Suprapubic skin (tissue), 4 donors: ENCODE measurements at regions not wholly inside any gene's neighbourhood (a gene's known extent, or its start where the extent isn't known, plus 50 kb on each side); places are given as distances from the start of the nearest gene placed in this dataset.

Experiments used
- DNase-seq, 2 donors: peaks; one replicate each; pipeline ENCODE4 v3.0.0-alpha.2; 2019; ENCODE audit warnings: low spot score in 2 of 2
- H3K27ac ChIP-seq: fragments of 200-600 bp; sonication (generic); one replicate; pipeline ENCODE4 v1.5.1; 2019
- H3K27me3 ChIP-seq: fragments of 200-600 bp; sonication (generic); one replicate; pipeline ENCODE4 v1.5.1; 2019
- H3K36me3 ChIP-seq: fragments of 200-600 bp; sonication (generic); one replicate; pipeline ENCODE4 v1.5.1; 2019
- H3K4me1 ChIP-seq: fragments of 200-600 bp; sonication (generic); one replicate; pipeline ENCODE4 v1.5.1; 2019
- H3K4me3 ChIP-seq: fragments of 200-600 bp; sonication (generic); one replicate; pipeline ENCODE4 v1.5.1; 2019; ENCODE audit warnings: mild to moderate bottlenecking
- H3K9me3 ChIP-seq: fragments of 200-600 bp; sonication (generic); one replicate; pipeline ENCODE4 v1.5.1; 2019
- EP300 ChIP-seq: sonication (generic); formaldehyde crosslinking; IDR thresholded peaks from one replicate; pipeline ENCODE4 v1.6.1; 2017; ENCODE audit warnings: antibody characterized with exemption
- POLR2A ChIP-seq, 2 donors: fragments of 450-650 bp; IDR thresholded peaks; one replicate each; pipeline ENCODE4 v1.6.1; 2017; ENCODE audit warnings: antibody characterized with exemption in 2 of 2, mild to moderate bottlenecking in 2 of 2, moderate library complexity in 2 of 2
- POLR2AphosphoS5 ChIP-seq, 3 donors: sonication (generic); formaldehyde crosslinking; IDR thresholded peaks; one replicate each; pipeline ENCODE4 v1.6.1; 2017; ENCODE audit warnings: antibody characterized with exemption in 3 of 3
- WGBS: methylation state at CpG from one replicate; pipeline ENCODE4 v1.1.5; 2018; 5-methylcytosine and 5-hydroxymethylcytosine counted together
- TF ChIP-seq, protein P1 (sequence below), 2 donors: fragments of 200-600 bp in 1 of 2; fragments of 450-650 bp in 1 of 2; sonication (generic) in 1 of 2; IDR thresholded peaks; one replicate each; pipeline ENCODE4 v1.5.1; 2016 to 2019; ENCODE audit warnings: antibody characterized with exemption in 2 of 2, mild to moderate bottlenecking in 1 of 2, moderate library complexity in 1 of 2

DNA sequence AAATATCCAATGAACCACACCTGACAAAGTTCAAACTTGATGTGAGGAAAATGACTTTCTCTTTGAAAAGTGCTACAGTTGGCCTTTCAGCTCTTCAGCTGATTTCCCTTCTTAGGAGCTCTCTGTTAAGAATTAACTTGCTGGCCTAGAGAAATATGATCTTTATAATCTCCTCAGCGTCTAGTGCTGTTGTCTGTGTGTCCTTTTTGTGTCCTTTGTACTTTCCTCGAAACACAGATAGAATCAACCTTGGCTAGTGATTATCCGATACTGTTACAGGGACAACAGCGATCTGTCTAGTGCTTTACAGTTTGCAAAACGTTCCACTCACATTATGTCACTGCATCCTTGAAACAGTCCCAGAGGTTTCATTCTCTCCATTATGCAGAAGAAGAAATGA lies 162.8 kb upstream of the RMST start:
- WGBS = 80% methylated on average over 5 of the region's 5 CpGs
- no peaks in the 10 kb centered on the region for H3K36me3 ChIP-seq
- no peaks in the 10 kb centered on the region for H3K9me3 ChIP-seq
- TF ChIP-seq EP300 (no peak), POLR2A (IDR thresholded peaks at IDR 0.05) (no peak), POLR2AphosphoS5 (IDR thresholded peaks at IDR 0.05) (no peak)
- TF ChIP-seq, protein P1, sequence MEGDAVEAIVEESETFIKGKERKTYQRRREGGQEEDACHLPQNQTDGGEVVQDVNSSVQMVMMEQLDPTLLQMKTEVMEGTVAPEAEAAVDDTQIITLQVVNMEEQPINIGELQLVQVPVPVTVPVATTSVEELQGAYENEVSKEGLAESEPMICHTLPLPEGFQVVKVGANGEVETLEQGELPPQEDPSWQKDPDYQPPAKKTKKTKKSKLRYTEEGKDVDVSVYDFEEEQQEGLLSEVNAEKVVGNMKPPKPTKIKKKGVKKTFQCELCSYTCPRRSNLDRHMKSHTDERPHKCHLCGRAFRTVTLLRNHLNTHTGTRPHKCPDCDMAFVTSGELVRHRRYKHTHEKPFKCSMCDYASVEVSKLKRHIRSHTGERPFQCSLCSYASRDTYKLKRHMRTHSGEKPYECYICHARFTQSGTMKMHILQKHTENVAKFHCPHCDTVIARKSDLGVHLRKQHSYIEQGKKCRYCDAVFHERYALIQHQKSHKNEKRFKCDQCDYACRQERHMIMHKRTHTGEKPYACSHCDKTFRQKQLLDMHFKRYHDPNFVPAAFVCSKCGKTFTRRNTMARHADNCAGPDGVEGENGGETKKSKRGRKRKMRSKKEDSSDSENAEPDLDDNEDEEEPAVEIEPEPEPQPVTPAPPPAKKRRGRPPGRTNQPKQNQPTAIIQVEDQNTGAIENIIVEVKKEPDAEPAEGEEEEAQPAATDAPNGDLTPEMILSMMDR (IDR thresholded peaks at IDR 0.05) = no peak
- no peak overlapping the region for H3K27ac ChIP-seq
- H3K27me3 ChIP-seq = no peaks in the 10 kb centered on the region
- no peak overlapping the region for H3K4me3 ChIP-seq
- no peaks in the 10 kb centered on the region for H3K4me1 ChIP-seq
- no peak for DNase-seq

DNA sequence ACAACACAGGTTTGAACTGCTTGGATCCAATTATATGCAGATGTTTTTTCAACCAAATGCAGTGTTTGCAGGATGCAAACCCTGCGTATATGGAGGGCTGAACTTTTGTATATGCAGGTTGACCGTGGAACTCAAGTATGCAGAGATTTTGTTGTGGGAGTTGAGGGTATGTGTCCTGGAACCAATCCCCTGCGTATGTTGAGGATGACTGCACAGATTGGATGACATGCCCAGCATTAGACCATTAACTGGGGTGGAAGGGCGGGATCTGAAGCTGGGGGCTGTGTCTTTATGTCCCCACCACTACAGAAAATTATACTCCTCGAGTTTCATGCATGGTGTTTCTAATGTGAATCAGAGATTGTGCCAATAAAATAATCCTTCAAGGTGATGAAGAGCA lies 162.2 kb upstream of the RMST start:
- TF ChIP-seq POLR2AphosphoS5 (IDR thresholded peaks at IDR 0.05) = no peak
- TF ChIP-seq, protein P1 (IDR thresholded peaks at IDR 0.05) = no peak
- no peak for TF ChIP-seq EP300
- no peak for TF ChIP-seq POLR2A (IDR thresholded peaks at IDR 0.05)
- no peaks in the 10 kb centered on the region for H3K9me3 ChIP-seq
- H3K27ac ChIP-seq = no peak overlapping the region
- no peaks in the 10 kb centered on the region for H3K4me1 ChIP-seq
- WGBS = 75% methylated on average over 5 of the region's 5 CpGs
- no peak overlapping the region for H3K4me3 ChIP-seq
- no peaks in the 10 kb centered on the region for H3K27me3 ChIP-seq
- DNase-seq = no peak
- H3K36me3 ChIP-seq = no peaks in the 10 kb centered on the region

GRCh38 chr12:97300891-97301290 lies 161.7 kb upstream of the RMST start:
- no peaks in the 10 kb centered on the region for H3K27me3 ChIP-seq
- WGBS = 59% methylated on average over 1 of the region's 1 CpG

GRCh38 chr12:97301576-97301975 lies 161.0 kb upstream of the RMST start:
- WGBS = 84% methylated on average over 3 of the region's 3 CpGs
- Histone ChIP-seq H3K36me3 (no peaks in the 10 kb centered on the region), H3K9me3 (no peaks in the 10 kb centered on the region), H3K27me3 (no peaks in the 10 kb centered on the region), H3K4me3 (no peak overlapping the region), H3K4me1 (no peaks in the 10 kb centered on the region), H3K27ac (no peak overlapping the region)
- DNase-seq = no peak
- TF ChIP-seq, protein P1 (IDR thresholded peaks at IDR 0.05) = no peak
- TF ChIP-seq POLR2AphosphoS5 (IDR thresholded peaks at IDR 0.05) (no peak), EP300 (no peak), POLR2A (IDR thresholded peaks at IDR 0.05) (no peak)

More at GRCh38 chr12:97300891-97301290, 161.7 kb upstream of the RMST start:
- Histone ChIP-seq H3K4me3 (no peak overlapping the region), H3K27ac (no peak overlapping the region), H3K4me1 (no peaks in the 10 kb centered on the region), H3K9me3 (no peaks in the 10 kb centered on the region), H3K36me3 (no peaks in the 10 kb centered on the region)
- TF ChIP-seq POLR2A (IDR thresholded peaks at IDR 0.05) (no peak), EP300 (no peak), POLR2AphosphoS5 (IDR thresholded peaks at IDR 0.05) (no peak)
- TF ChIP-seq, protein P1 (IDR thresholded peaks at IDR 0.05) = no peak
- no peak for DNase-seq

DNA sequence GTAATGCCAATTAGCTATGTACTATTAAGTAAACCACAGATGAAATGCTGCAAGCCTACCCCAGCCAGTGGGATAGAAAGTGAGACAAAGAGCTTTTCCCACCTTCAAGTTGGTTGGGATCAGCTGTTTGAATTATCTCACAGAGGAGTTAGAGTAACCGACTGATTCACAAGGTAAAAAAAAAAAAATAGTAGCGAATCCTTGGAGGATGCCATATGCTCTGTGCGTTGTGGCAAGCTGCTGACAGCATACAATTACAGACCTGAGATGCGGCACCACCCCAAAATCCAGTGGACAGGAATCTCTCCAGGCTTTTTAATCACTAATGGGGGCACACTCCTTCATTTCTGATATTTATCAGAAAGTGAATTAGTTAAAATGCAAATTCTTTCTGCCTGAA lies 157.0 kb upstream of the RMST start:
- H3K4me3 ChIP-seq = no peak overlapping the region
- TF ChIP-seq POLR2AphosphoS5 (IDR thresholded peaks at IDR 0.05) (no peak), POLR2A (IDR thresholded peaks at IDR 0.05) (no peak), EP300 (no peak)
- TF ChIP-seq, protein P1 (IDR thresholded peaks at IDR 0.05) = no peak
- no peaks in the 10 kb centered on the region for H3K9me3 ChIP-seq
- H3K27ac ChIP-seq = no peak overlapping the region
- 67% methylated on average over 4 of the region's 4 CpGs for WGBS
- no peaks in the 10 kb centered on the region for H3K4me1 ChIP-seq
- H3K27me3 ChIP-seq = no peaks in the 10 kb centered on the region
- no peak for DNase-seq
- H3K36me3 ChIP-seq = no peaks in the 10 kb centered on the region
